Right ventricle myocardium inferior (tissue), 1 donor: ENCODE measurements at regions not wholly inside any gene's neighbourhood (a gene's known extent, or its start where the extent isn't known, plus 50 kb on each side); places are given as distances from the start of the nearest gene placed in this dataset.
"Not testable (repeated sequence)": the region's sequence is repeated elsewhere in the genome, so short reads cannot be mapped to it uniquely, and the experiment has no call there.

Experiments used
- ATAC-seq: fragments of 200-7000 bp; cut with Tn5 transposase; one replicate; pipeline ENCODE4 v1.9.1; 2020; ENCODE audit warnings: mild to moderate bottlenecking, moderate library complexity
- DNase-seq: peaks from one replicate; pipeline ENCODE4 v3.0.0; 2021; ENCODE audit errors: missing footprints
- intact Hi-C: fragments of 100-400 bp; cut with DNase I; formaldehyde crosslinking; loops from one replicate; pipeline ENCODE4 v1.11.0; 2022
- donor health status: DM: no; HTN: yes; CAD: no; lungs with severe emphysema.

GRCh38 chr2:44079686-44080085 lies 83.9 kb upstream of the LRPPRC start:
- DNase-seq = no peak
- intact Hi-C loops = loop anchor here (10.0 kb wide), 1 partner anchor 285 kb away; the partner anchor contains the start of genes CAMKMT and PREPL
- ATAC-seq = no peak

- no peak for ATAC-seq
- DNase-seq = no peak
- intact Hi-C loops = loop anchor here (10.0 kb wide), 1 partner anchor 282 kb away; the partner anchor contains the start of genes CAMKMT and PREPL
Measured at GRCh38 chr2:44083054-44083453, 85.6 kb upstream of the PPM1B start.

GRCh38 chr2:44084850-44085249 lies 83.8 kb upstream of the PPM1B start:
- ATAC-seq (no peak), DNase-seq (no peak)
- intact Hi-C loops = loop anchor here (5.0 to 10.0 kb wide), 3 partner anchors 82 to 280 kb away; partner anchors contain the start of genes CAMKMT, PPM1B and PREPL

- peak; percentile 8 for ATAC-seq
- intact Hi-C loops = loop anchor here (2.0 to 10.0 kb wide), 4 partner anchors 81 to 278 kb away; partner anchors contain the start of genes CAMKMT, PPM1B and PREPL
- DNase-seq = no peak
Measured at GRCh38 chr2:44086629-44087028, 82.0 kb upstream of the PPM1B start.

- peak; percentile 96 for DNase-seq
- ATAC-seq = peak; percentile 94
- intact Hi-C loops = loop anchor here (2.0 to 10.0 kb wide), 4 partner anchors 80 to 278 kb away; partner anchors contain the start of genes CAMKMT, PPM1B and PREPL
Measured at GRCh38 chr2:44087036-44087713, 81.5 kb upstream of the PPM1B start.

- intact Hi-C loops = loop anchor here (2.0 to 10.0 kb wide), 4 partner anchors 80 to 277 kb away; partner anchors contain the start of genes CAMKMT, PPM1B and PREPL
- DNase-seq (no peak), ATAC-seq (no peak)
Measured at GRCh38 chr2:44087714-44088092, 81.0 kb upstream of the PPM1B start.

- intact Hi-C loops, ATAC-seq, DNase-seq: not testable (repeated sequence)
Measured at GRCh38 chr2:44092519-44092918, 76.2 kb upstream of the PPM1B start.

- intact Hi-C loops = no loop called here
- ATAC-seq (no peak), DNase-seq (no peak)
Measured at GRCh38 chr2:44093970-44094369, 74.7 kb upstream of the PPM1B start.

GRCh38 chr2:44097322-44097907 lies 71.3 kb upstream of the PPM1B start:
- DNase-seq (no peak), ATAC-seq (no peak)
- intact Hi-C loops = no loop called here

- DNase-seq (no peak), ATAC-seq (no peak)
- intact Hi-C loops = no loop called here
Measured at GRCh38 chr2:44098050-44098449, 70.6 kb upstream of the PPM1B start.

GRCh38 chr2:44098891-44099290 lies 69.8 kb upstream of the PPM1B start:
- DNase-seq (no peak), ATAC-seq (no peak)
- intact Hi-C loops = no loop called here

GRCh38 chr2:44100351-44100750 lies 68.3 kb upstream of the PPM1B start:
- DNase-seq = no peak
- intact Hi-C loops = no loop called here
- ATAC-seq = peak; percentile 70

GRCh38 chr2:44101246-44101645 lies 67.4 kb upstream of the PPM1B start:
- ATAC-seq (no peak), DNase-seq (no peak)
- intact Hi-C loops = no loop called here

GRCh38 chr2:44102790-44103562 lies 65.7 kb upstream of the PPM1B start:
- no peak for ATAC-seq
- intact Hi-C loops = no loop called here
- no peak for DNase-seq

GRCh38 chr2:44103639-44104038 lies 65.0 kb upstream of the PPM1B start:
- DNase-seq (no peak), ATAC-seq (no peak)
- intact Hi-C loops = no loop called here

- DNase-seq (no peak), ATAC-seq (no peak)
- intact Hi-C loops = no loop called here
Measured at GRCh38 chr2:44104855-44105271, 63.8 kb upstream of the PPM1B start.

- ATAC-seq, intact Hi-C loops, DNase-seq: not testable (repeated sequence)
Measured at GRCh38 chr2:44106509-44106908, 62.2 kb upstream of the PPM1B start.

GRCh38 chr2:44107086-44107740 lies 61.5 kb upstream of the PPM1B start:
- ATAC-seq (no peak), DNase-seq (no peak)
- intact Hi-C loops = no loop called here

- intact Hi-C loops = no loop called here
- DNase-seq (no peak), ATAC-seq (no peak)
Measured at GRCh38 chr2:44107974-44108373, 60.7 kb upstream of the PPM1B start.
